ENCODE measurements at regions not wholly inside any gene's neighbourhood (a gene's known extent, or its start where the extent isn't known, plus 50 kb on each side); places are given as distances from the start of the nearest gene placed in this dataset.

GRCh38 chr15:26023691-26024090, 160.6 kb upstream of the ATP10A start:
- H4K20me1 ChIP-seq (ENCODE audit: insufficient read depth), result no peaks in the 10 kb centered on the region
- no peaks in the 10 kb centered on the region for H3K4me1 ChIP-seq (ENCODE audit: control insufficient read depth in 1 of 2, insufficient read depth in 2 of 2, low read length in 2 of 2)
- no peak overlapping the region for H2AFZ ChIP-seq (ENCODE audit: low read depth, low read length, poor library complexity, severe bottlenecking)
- H3K9me2 ChIP-seq (ENCODE audit: insufficient read depth), result no peaks in the 10 kb centered on the region
- H3K27me3 ChIP-seq (ENCODE audit: insufficient read depth, low read length), result no peaks in the 10 kb centered on the region
- RAD21 ChIA-PET (ENCODE audit: low non-redundant PET in 1 of 2, low total read pairs in 2 of 2, uncharacterized antibody in 2 of 2, unreplicated experiment in 2 of 2), result no interaction called here
- H3K27ac ChIP-seq (ENCODE audit: low read depth, low read length), result no peak overlapping the region
- BruUV-seq (replicated peaks), result no TSS peak
- no peak overlapping the region for H3K4me2 ChIP-seq (ENCODE audit: low read length)
- intact Hi-C loops (cut with micrococcal nuclease), result no loop called here
- no peaks in the 10 kb centered on the region for H3K79me2 ChIP-seq (ENCODE audit: insufficient read depth, low read length)
- no peaks in the 10 kb centered on the region for H3K36me3 ChIP-seq (ENCODE audit: control insufficient read depth in 1 of 2, insufficient read depth in 2 of 2, low read length in 2 of 2)
- no peak for ATAC-seq
- DNase-seq (ENCODE audit: low read depth, low spot score), result no peak
- TF ChIP-seq CTCF (IDR thresholded peaks at IDR 0.05 in 2 of 3, conservative IDR thresholded peaks at IDR 0.05 in 1 of 3; ENCODE audit: borderline replicate concordance in 1 of 3, insufficient read depth in 1 of 3, low read depth in 2 of 3, low read length in 2 of 3) (no peak), CBX3 (IDR thresholded peaks at IDR 0.05; ENCODE audit: low read depth) (no peak), POLR2A (IDR thresholded peaks at IDR 0.05; ENCODE audit: borderline replicate concordance, extremely low read depth, insufficient read depth, insufficient read length) (no peak), EZH2 (IDR thresholded peaks at IDR 0.05) (no peak), YY1 (IDR thresholded peaks at IDR 0.05; ENCODE audit: extremely low read depth, insufficient replicate concordance, low read depth, low read length) (no peak), REST (IDR thresholded peaks at IDR 0.05; ENCODE audit: low read depth) (no peak), MAX (IDR thresholded peaks at IDR 0.05) (no peak), ELF1 (IDR thresholded peaks at IDR 0.05; ENCODE audit: borderline replicate concordance, low read depth) (no peak), TCF7L2 (IDR thresholded peaks at IDR 0.05; ENCODE audit: borderline replicate concordance, extremely low read depth, insufficient read depth, insufficient read length) (no peak), EGR1 (IDR thresholded peaks at IDR 0.05; ENCODE audit: low read depth) (no peak)
- no peak overlapping the region for H3K9ac ChIP-seq (ENCODE audit: low read length)
- POLR2A ChIA-PET, result no interaction called here
- H3K4me3 ChIP-seq (replicated peaks in 1 of 2; ENCODE audit: low read depth in 1 of 2, low read length in 2 of 2), result no peak overlapping the region
- peaks cover 9 to 25% of the 10 kb centered on the region in 2 experiments; a peak in 2 of 4 replicates for H3K9me3 ChIP-seq (ENCODE audit: control insufficient read depth in 1 of 2, insufficient read depth in 1 of 2, low read depth in 1 of 2, low read length in 2 of 2)
- CTCF ChIA-PET, result no interaction called here
